Tibial nerve (tissue), 4 donors: ENCODE measurements at regions not wholly inside any gene's neighbourhood (a gene's known extent, or its start where the extent isn't known, plus 50 kb on each side); places are given as distances from the start of the nearest gene placed in this dataset.

ENCODE experiments used
- EP300 ChIP-seq, 2 donors: sonication (generic); formaldehyde crosslinking; IDR thresholded peaks; one replicate each; pipeline ENCODE4 v1.6.1; 2017; ENCODE audit warnings: antibody characterized with exemption in 2 of 2, mild to moderate bottlenecking in 1 of 2
- POLR2A ChIP-seq, 2 donors: fragments of 450-650 bp; IDR thresholded peaks; one replicate each; pipeline ENCODE4 v1.6.1; 2017; ENCODE audit warnings: antibody characterized with exemption in 2 of 2, mild to moderate bottlenecking in 2 of 2, moderate library complexity in 2 of 2
- TF ChIP-seq, protein P1 (sequence below), 5 experiments: fragments of 200-600 bp in 3 of 5; fragments of 450-650 bp in 2 of 5; sonication (generic) in 3 of 5; IDR thresholded peaks; one replicate each; pipeline ENCODE4 v1.5.1; 2016 to 2019; ENCODE audit warnings: antibody characterized with exemption in 5 of 5, mild to moderate bottlenecking in 3 of 5, moderate library complexity in 2 of 5

DNA sequence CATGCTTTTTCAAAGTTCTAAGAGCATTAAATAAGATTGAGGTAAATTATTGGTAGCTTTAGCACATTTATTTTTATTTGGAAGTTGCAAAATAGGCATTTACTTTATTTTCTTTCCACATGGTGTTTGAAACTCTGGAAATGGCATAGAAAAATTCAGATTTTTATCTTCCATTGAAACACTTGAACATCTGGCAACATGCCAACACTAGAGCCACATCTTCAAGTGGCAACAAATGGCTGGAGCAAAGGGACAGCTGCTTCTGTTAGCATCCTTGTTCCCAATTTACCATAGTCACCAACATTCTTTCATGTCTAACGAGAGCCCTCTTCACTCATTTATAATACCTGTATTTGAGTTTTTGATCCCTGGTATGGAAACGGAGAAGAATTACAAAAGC, 539.9 kb downstream of the ZNF608 start:
- TF ChIP-seq, protein P1, sequence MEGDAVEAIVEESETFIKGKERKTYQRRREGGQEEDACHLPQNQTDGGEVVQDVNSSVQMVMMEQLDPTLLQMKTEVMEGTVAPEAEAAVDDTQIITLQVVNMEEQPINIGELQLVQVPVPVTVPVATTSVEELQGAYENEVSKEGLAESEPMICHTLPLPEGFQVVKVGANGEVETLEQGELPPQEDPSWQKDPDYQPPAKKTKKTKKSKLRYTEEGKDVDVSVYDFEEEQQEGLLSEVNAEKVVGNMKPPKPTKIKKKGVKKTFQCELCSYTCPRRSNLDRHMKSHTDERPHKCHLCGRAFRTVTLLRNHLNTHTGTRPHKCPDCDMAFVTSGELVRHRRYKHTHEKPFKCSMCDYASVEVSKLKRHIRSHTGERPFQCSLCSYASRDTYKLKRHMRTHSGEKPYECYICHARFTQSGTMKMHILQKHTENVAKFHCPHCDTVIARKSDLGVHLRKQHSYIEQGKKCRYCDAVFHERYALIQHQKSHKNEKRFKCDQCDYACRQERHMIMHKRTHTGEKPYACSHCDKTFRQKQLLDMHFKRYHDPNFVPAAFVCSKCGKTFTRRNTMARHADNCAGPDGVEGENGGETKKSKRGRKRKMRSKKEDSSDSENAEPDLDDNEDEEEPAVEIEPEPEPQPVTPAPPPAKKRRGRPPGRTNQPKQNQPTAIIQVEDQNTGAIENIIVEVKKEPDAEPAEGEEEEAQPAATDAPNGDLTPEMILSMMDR (IDR thresholded peaks at IDR 0.05), result no peak
- TF ChIP-seq POLR2A (IDR thresholded peaks at IDR 0.05) (no peak), EP300 (IDR thresholded peaks at IDR 0.05) (no peak)
